GM23338 (cell line): ENCODE measurements at regions not wholly inside any gene's neighbourhood (a gene's known extent, or its start where the extent isn't known, plus 50 kb on each side); places are given as distances from the start of the nearest gene placed in this dataset.

Source experiments
- ATAC-seq: fragments of 200-7000 bp; cut with Tn5 transposase; 3 replicates; pipeline ENCODE4 v1.9.1; 2020
- DNase-seq: peaks from one replicate; pipeline ENCODE4 v3.0.0-alpha.2; 2015; ENCODE audit warnings: low spot score
- H2AFZ ChIP-seq: fragments of 200-600 bp; sonication (generic); 2 replicates; pipeline ENCODE4 v1.8.0; 2016; ENCODE audit warnings: antibody characterized with exemption, mild to moderate bottlenecking, moderate library complexity
- H3F3A ChIP-seq: fragments of 200-600 bp; sonication (generic); replicated peaks from 2 replicates; pipeline ENCODE4 v1.8.0; 2017; ENCODE audit warnings: antibody characterized with exemption, mixed run types, low read depth
- H3K27ac ChIP-seq: fragments of 200-600 bp; sonication (generic); 2 replicates; pipeline ENCODE4 v1.6.1; 2016; ENCODE audit warnings: low read depth
- H3K27me3 ChIP-seq: fragments of 200-600 bp; sonication (generic); 2 replicates; pipeline ENCODE4 v1.8.0; 2016; ENCODE audit warnings: mild to moderate bottlenecking, mixed run types, moderate library complexity; ENCODE audit not compliant: insufficient read depth
- H3K36me3 ChIP-seq: fragments of 200-600 bp; sonication (generic); 2 replicates; pipeline ENCODE4 v1.8.0; 2016; ENCODE audit warnings: mild to moderate bottlenecking; ENCODE audit not compliant: insufficient read depth
- H3K4me1 ChIP-seq: fragments of 200-600 bp; sonication (generic); 2 replicates; pipeline ENCODE4 v1.8.0; 2016; ENCODE audit warnings: mild to moderate bottlenecking, moderate library complexity; ENCODE audit not compliant: insufficient read depth
- H3K4me2 ChIP-seq: fragments of 200-600 bp; sonication (generic); 2 replicates; pipeline ENCODE4 v1.7.1; 2017; ENCODE audit warnings: mixed run types
- H3K4me3 ChIP-seq: fragments of 200-600 bp; sonication (generic); 2 replicates; pipeline ENCODE4 v1.6.1; 2016; ENCODE audit warnings: mixed run types
- H3K79me2 ChIP-seq: fragments of 200-600 bp; sonication (generic); replicated peaks from 2 replicates; pipeline ENCODE4 v1.8.0; 2017; ENCODE audit warnings: mild to moderate bottlenecking; ENCODE audit not compliant: insufficient read depth
- H3K9me2 ChIP-seq: fragments of 200-600 bp; sonication (generic); 2 replicates; pipeline ENCODE4 v1.8.0; 2017; ENCODE audit not compliant: insufficient read depth
- H4K20me1 ChIP-seq: fragments of 200-600 bp; sonication (generic); replicated peaks from 2 replicates; pipeline ENCODE4 v1.8.0; 2017; ENCODE audit warnings: mild to moderate bottlenecking; ENCODE audit not compliant: insufficient read depth
- H3K27ac Mint-ChIP-seq: 2 replicates; pipeline ENCODE4 v1.8.0; 2020; ENCODE audit warnings: inconsistent platforms, mild to moderate bottlenecking, moderate library complexity, mixed read lengths
- H3K27me3 Mint-ChIP-seq: 3 replicates; pipeline ENCODE4 v1.8.0; 2022; ENCODE audit warnings: low read depth, mild to moderate bottlenecking, moderate library complexity, mixed read lengths, inconsistent platforms; ENCODE audit not compliant: insufficient read depth, poor library complexity
- H3K36me3 Mint-ChIP-seq: 3 replicates; pipeline ENCODE4 v1.8.0; 2021; ENCODE audit warnings: low read depth, mild to moderate bottlenecking, inconsistent platforms, moderate library complexity, mixed read lengths
- H3K4me1 Mint-ChIP-seq: 3 replicates; pipeline ENCODE4 v1.8.0; 2020; ENCODE audit warnings: mild to moderate bottlenecking, inconsistent platforms, mixed read lengths
- H3K4me3 Mint-ChIP-seq: 3 replicates; pipeline ENCODE4 v1.8.0; 2021; ENCODE audit warnings: moderate library complexity, mild to moderate bottlenecking, inconsistent platforms, mixed read lengths
- H3K9me3 Mint-ChIP-seq: 3 replicates; pipeline ENCODE4 v1.8.0; 2020; ENCODE audit warnings: moderate library complexity, mild to moderate bottlenecking, inconsistent platforms, mixed read lengths
- CREB1 ChIP-seq: fragments of 250-450 bp; sonication (Bioruptor Pico); IDR thresholded peaks from 2 replicates; pipeline ENCODE4 v1.5.0; 2020; ENCODE audit warnings: low read depth, mild to moderate bottlenecking, moderate library complexity
- EZH2 ChIP-seq: fragments of 200-600 bp; sonication (generic); IDR thresholded peaks from one replicate; pipeline ENCODE4 v1.8.0; 2017; ENCODE audit warnings: antibody characterized with exemption, mild to moderate bottlenecking, low read depth; ENCODE audit not compliant: unreplicated experiment
- EZH2phosphoT487 ChIP-seq: fragments of 200-600 bp; sonication (generic); IDR thresholded peaks from one replicate; pipeline ENCODE4 v1.8.1; 2018; ENCODE audit warnings: antibody characterized with exemption; ENCODE audit not compliant: unreplicated experiment
- JUNB ChIP-seq: IDR thresholded peaks from one replicate; pipeline ENCODE4 v1.6.1; 2016; ENCODE audit warnings: antibody characterized with exemption; ENCODE audit not compliant: unreplicated experiment
- POLR2AphosphoS5 ChIP-seq: IDR thresholded peaks from 2 replicates; pipeline ENCODE4 v1.6.1; 2016; ENCODE audit warnings: antibody characterized with exemption, low read depth
- STAT1 ChIP-seq: IDR thresholded peaks from one replicate; pipeline ENCODE4 v1.6.1; 2016; ENCODE audit warnings: antibody characterized with exemption; ENCODE audit not compliant: unreplicated experiment
- ZNF114 ChIP-seq: fragments of 250-450 bp; sonication (Bioruptor Pico); IDR thresholded peaks from 2 replicates; pipeline ENCODE4 v1.5.0; 2020; ENCODE audit warnings: mild to moderate bottlenecking, moderate library complexity
- ZNF331 ChIP-seq: fragments of 250-450 bp; sonication (Bioruptor Pico); IDR thresholded peaks from 2 replicates; pipeline ENCODE4 v1.5.0; 2020; ENCODE audit warnings: low read depth, mild to moderate bottlenecking, moderate library complexity
- TF ChIP-seq, protein P1 (sequence below): IDR thresholded peaks from one replicate; pipeline ENCODE4 v1.6.1; 2018; ENCODE audit warnings: antibody characterized with exemption; ENCODE audit not compliant: unreplicated experiment
- TF ChIP-seq, protein P2 (sequence below): IDR thresholded peaks from 2 replicates; pipeline ENCODE4 v1.6.1; 2016; ENCODE audit warnings: antibody characterized with exemption
- TF ChIP-seq, protein P3 (sequence below), 2 experiments: fragments of 200-600 bp in 1 of 2; sonication (generic) in 1 of 2; conservative IDR thresholded peaks; 2 replicates each; pipeline versions ENCODE4 v1.5.1 to v1.6.1; 2016 to 2017; ENCODE audit warnings: antibody characterized with exemption in 2 of 2, low read depth in 2 of 2, mild to moderate bottlenecking in 2 of 2, moderate library complexity in 1 of 2

DNA sequence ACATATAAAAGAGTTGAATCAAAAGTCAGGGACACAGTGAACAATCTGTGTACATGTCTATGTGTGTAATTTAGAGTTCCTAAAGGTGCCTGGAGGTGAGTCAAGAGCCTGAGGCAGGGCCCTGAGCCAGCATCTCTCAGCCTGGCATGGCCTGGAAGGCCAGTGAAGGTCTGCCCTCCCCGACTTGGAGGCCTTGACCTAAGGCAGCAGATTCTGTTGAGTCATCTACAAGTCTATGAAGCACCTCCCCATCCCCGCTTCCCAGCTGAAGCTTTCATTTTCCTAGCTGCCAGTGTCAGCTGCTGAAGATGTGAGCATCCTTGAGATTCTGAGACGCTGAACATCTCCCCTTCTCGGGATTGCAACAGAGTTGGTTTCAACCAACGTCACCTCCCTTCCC is 583.9 kb downstream of the BCOR start (continued):
- TF ChIP-seq, protein P1, sequence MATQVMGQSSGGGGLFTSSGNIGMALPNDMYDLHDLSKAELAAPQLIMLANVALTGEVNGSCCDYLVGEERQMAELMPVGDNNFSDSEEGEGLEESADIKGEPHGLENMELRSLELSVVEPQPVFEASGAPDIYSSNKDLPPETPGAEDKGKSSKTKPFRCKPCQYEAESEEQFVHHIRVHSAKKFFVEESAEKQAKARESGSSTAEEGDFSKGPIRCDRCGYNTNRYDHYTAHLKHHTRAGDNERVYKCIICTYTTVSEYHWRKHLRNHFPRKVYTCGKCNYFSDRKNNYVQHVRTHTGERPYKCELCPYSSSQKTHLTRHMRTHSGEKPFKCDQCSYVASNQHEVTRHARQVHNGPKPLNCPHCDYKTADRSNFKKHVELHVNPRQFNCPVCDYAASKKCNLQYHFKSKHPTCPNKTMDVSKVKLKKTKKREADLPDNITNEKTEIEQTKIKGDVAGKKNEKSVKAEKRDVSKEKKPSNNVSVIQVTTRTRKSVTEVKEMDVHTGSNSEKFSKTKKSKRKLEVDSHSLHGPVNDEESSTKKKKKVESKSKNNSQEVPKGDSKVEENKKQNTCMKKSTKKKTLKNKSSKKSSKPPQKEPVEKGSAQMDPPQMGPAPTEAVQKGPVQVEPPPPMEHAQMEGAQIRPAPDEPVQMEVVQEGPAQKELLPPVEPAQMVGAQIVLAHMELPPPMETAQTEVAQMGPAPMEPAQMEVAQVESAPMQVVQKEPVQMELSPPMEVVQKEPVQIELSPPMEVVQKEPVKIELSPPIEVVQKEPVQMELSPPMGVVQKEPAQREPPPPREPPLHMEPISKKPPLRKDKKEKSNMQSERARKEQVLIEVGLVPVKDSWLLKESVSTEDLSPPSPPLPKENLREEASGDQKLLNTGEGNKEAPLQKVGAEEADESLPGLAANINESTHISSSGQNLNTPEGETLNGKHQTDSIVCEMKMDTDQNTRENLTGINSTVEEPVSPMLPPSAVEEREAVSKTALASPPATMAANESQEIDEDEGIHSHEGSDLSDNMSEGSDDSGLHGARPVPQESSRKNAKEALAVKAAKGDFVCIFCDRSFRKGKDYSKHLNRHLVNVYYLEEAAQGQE, result no peak

DNA sequence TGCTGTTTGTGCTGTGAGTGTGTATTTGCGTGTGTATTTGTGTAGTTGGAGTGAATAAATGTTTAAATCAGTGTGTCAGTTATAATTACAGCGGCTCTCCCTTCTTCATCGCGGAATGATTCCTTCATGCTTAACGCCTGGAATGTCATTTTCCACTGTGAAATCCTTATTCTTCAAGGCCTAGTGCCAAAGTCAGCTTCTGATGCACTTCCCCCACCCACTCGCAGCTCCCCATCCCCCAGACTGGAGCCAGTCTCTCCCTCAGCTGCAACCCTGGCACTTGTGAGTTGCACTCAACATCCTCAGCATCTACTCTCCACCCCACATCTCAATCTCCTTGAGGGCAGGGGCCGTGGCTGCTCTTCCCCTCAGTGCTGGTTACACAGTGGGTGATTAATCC is 583.0 kb downstream of the BCOR start:
- Mint-ChIP-seq H3K4me1 (peaks cover 14% of the 10 kb centered on the region), H3K36me3 (no peaks in the 10 kb centered on the region; the same call in 2 of the 3 replicates), H3K27ac (no peak overlapping the region), H3K27me3 (peaks cover 3% of the 10 kb centered on the region), H3K9me3 (peaks cover 5% of the 10 kb centered on the region; the same call in 1 of the 3 replicates), H3K4me3 (no peak overlapping the region)
- Histone ChIP-seq H3K36me3 (no peaks in the 10 kb centered on the region), H2AFZ (no peak overlapping the region), H3K79me2 (no peaks in the 10 kb centered on the region), H3F3A (no peaks in the 10 kb centered on the region), H3K4me2 (no peak overlapping the region), H3K4me1 (no peaks in the 10 kb centered on the region), H3K27me3 (no peaks in the 10 kb centered on the region), H3K4me3 (no peak overlapping the region), H3K27ac (no peak overlapping the region), H4K20me1 (no peaks in the 10 kb centered on the region), H3K9me2 (no peaks in the 10 kb centered on the region)
- no peak for DNase-seq
- ATAC-seq, result no peak
- no peak for TF ChIP-seq ZNF331
- TF ChIP-seq CREB1 (CRISPR knock-in tag), result no peak
- no peak for TF ChIP-seq ZNF114 (CRISPR knock-in tag)
- no peak for TF ChIP-seq JUNB
- TF ChIP-seq, protein P2, sequence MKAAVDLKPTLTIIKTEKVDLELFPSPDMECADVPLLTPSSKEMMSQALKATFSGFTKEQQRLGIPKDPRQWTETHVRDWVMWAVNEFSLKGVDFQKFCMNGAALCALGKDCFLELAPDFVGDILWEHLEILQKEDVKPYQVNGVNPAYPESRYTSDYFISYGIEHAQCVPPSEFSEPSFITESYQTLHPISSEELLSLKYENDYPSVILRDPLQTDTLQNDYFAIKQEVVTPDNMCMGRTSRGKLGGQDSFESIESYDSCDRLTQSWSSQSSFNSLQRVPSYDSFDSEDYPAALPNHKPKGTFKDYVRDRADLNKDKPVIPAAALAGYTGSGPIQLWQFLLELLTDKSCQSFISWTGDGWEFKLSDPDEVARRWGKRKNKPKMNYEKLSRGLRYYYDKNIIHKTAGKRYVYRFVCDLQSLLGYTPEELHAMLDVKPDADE, result no peak
- no peak for TF ChIP-seq STAT1
- TF ChIP-seq POLR2AphosphoS5, result no peak
- TF ChIP-seq EZH2, result no peak
- TF ChIP-seq, protein P1, result no peak
- TF ChIP-seq, protein P3, sequence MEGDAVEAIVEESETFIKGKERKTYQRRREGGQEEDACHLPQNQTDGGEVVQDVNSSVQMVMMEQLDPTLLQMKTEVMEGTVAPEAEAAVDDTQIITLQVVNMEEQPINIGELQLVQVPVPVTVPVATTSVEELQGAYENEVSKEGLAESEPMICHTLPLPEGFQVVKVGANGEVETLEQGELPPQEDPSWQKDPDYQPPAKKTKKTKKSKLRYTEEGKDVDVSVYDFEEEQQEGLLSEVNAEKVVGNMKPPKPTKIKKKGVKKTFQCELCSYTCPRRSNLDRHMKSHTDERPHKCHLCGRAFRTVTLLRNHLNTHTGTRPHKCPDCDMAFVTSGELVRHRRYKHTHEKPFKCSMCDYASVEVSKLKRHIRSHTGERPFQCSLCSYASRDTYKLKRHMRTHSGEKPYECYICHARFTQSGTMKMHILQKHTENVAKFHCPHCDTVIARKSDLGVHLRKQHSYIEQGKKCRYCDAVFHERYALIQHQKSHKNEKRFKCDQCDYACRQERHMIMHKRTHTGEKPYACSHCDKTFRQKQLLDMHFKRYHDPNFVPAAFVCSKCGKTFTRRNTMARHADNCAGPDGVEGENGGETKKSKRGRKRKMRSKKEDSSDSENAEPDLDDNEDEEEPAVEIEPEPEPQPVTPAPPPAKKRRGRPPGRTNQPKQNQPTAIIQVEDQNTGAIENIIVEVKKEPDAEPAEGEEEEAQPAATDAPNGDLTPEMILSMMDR (conservative IDR thresholded peaks at IDR 0.05; ENCODE audit: low read depth in 2 of 2), result no peak
- no peak for TF ChIP-seq EZH2phosphoT487
